Neural crest cell (in vitro differentiated cells): ENCODE measurements at regions not wholly inside any gene's neighbourhood (a gene's known extent, or its start where the extent isn't known, plus 50 kb on each side); places are given as distances from the start of the nearest gene placed in this dataset.

Source experiments
- DNase-seq: peaks from one replicate; pipeline ENCODE4 v3.0.0; 2021; ENCODE audit warnings: low read depth, mixed read lengths, low spot score
- H3K27ac Mint-ChIP-seq: one replicate; pipeline ENCODE4 v1.8.0; 2021; ENCODE audit warnings: mild to moderate bottlenecking, mixed read lengths; ENCODE audit not compliant: unreplicated experiment
- H3K27me3 Mint-ChIP-seq: 2 replicates; pipeline ENCODE4 v1.8.0; 2021; ENCODE audit warnings: low read depth, mild to moderate bottlenecking, mixed read lengths
- H3K36me3 Mint-ChIP-seq: 2 replicates; pipeline ENCODE4 v1.8.0; 2021; ENCODE audit warnings: low read depth, mild to moderate bottlenecking, mixed read lengths
- H3K4me1 Mint-ChIP-seq: 2 replicates; pipeline ENCODE4 v1.8.0; 2021; ENCODE audit warnings: mixed read lengths
- H3K4me3 Mint-ChIP-seq: one replicate; pipeline ENCODE4 v1.8.0; 2021; ENCODE audit warnings: mild to moderate bottlenecking, mixed read lengths
- H3K9me3 Mint-ChIP-seq: 2 replicates; pipeline ENCODE4 v1.8.0; 2021; ENCODE audit warnings: mixed read lengths
- TF ChIP-seq, protein P1 (sequence below): fragments of 200-600 bp; sonication (generic); conservative IDR thresholded peaks from 2 replicates; pipeline ENCODE4 v1.5.0; 2021; ENCODE audit warnings: antibody characterized with exemption, mild to moderate bottlenecking

DNA sequence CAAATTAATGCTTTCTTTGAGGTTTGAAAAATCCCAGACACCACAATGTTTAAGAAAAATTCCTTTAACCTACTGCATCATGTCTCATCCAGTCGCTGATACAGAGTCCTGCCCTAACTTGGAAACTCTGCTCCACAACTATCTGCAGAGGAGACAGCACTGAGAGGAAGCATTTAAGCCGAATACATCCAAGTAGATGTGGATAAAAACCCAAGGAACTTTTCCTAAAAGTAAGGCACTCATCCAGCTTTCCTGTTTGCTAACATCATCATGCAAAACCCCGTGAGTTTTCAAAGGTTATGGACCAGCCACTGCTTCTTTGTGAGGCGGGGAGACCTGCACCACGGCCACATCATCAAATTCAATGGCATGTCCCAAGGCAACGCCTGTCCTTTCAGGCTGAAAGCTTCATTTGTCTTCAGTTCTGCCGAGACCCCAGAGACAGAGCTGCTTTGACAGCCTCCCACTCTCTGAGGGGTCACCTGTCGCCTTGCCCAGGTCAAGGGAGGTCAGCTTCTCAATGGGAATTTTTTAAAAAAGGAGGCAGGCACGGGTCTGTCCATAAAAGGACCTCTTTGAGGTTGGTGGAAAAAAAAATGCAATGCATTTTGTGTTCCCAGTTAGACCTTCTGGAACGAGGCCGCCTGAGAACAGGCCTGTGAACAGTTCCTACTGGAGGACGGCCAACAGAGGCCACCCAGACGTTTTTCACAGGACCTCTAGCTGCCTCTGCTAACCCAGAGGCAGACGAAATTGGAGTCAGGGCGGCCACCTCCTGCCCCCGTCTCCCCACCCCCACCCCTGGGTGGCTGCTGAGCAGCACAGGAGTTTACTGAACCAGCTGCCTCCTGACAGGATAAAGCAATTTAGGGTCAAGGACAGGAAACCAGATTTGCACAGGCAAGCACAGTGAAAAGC, 142.5 kb upstream of the HDDC2 start:
- DNase-seq, result peak; percentile 52
- H3K4me3 Mint-ChIP-seq, result peak overlapping the region; percentile 33
- H3K9me3 Mint-ChIP-seq, result no peaks in the 10 kb centered on the region
- TF ChIP-seq, protein P1, sequence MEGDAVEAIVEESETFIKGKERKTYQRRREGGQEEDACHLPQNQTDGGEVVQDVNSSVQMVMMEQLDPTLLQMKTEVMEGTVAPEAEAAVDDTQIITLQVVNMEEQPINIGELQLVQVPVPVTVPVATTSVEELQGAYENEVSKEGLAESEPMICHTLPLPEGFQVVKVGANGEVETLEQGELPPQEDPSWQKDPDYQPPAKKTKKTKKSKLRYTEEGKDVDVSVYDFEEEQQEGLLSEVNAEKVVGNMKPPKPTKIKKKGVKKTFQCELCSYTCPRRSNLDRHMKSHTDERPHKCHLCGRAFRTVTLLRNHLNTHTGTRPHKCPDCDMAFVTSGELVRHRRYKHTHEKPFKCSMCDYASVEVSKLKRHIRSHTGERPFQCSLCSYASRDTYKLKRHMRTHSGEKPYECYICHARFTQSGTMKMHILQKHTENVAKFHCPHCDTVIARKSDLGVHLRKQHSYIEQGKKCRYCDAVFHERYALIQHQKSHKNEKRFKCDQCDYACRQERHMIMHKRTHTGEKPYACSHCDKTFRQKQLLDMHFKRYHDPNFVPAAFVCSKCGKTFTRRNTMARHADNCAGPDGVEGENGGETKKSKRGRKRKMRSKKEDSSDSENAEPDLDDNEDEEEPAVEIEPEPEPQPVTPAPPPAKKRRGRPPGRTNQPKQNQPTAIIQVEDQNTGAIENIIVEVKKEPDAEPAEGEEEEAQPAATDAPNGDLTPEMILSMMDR, result no peak
- H3K27ac Mint-ChIP-seq, result peak overlapping the region; percentile 60
- no peaks in the 10 kb centered on the region for H3K36me3 Mint-ChIP-seq
- peaks cover 26% of the 10 kb centered on the region for H3K27me3 Mint-ChIP-seq
- H3K4me1 Mint-ChIP-seq, result peaks cover 44% of the 10 kb centered on the region

DNA sequence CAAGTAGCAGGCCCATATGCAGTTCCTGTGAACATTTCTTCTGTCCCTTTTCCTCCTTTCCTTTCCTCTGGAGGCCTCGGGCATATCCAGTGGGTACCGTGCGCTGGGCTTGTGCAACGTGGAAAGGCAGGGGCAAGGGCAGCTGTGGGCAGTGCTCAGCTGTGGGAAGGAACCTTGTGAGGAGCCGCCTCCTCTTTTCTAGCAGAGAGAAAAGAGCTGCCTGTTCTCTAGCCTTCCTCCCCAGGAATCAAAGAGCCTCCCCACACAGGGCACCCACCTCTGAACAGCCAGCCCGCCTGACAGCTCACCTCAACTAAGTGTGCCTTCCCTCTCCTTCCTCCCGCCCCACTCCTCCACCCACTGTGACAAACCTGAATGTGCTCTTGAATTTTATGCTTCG, 143.3 kb upstream of the HDDC2 start:
- peak; percentile 13 for DNase-seq
- peaks cover 44% of the 10 kb centered on the region for H3K4me1 Mint-ChIP-seq
- H3K36me3 Mint-ChIP-seq, result peaks cover 5% of the 10 kb centered on the region
- TF ChIP-seq, protein P1, result no peak
- peak overlapping the region; percentile 68 for H3K27ac Mint-ChIP-seq
- H3K27me3 Mint-ChIP-seq, result peaks cover 33% of the 10 kb centered on the region
- H3K4me3 Mint-ChIP-seq, result peak overlapping the region; percentile 33
- H3K9me3 Mint-ChIP-seq, result peaks cover 5% of the 10 kb centered on the region

DNA sequence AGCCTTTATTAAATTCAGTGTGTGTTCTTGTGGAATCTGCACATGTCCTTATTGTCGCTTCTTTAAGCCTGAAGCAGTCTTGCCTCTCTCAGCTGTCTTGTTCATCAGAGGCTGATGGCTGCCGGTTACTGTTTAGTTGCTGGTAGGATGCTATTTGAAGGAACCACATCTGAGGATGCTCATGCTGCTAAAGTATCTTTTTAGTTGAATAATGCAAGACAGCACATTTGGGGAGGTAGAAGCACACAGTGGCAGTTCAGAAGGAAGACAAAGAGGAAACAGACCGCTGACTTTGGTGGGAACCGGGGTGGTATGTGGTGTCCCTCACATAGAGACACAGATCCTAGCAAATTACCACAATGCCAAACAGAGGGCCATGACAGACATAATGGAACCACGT, 144.2 kb upstream of the HDDC2 start:
- no peak for DNase-seq
- TF ChIP-seq, protein P1, result no peak
- Mint-ChIP-seq H3K4me3 (no peak overlapping the region), H3K9me3 (peaks cover 5% of the 10 kb centered on the region), H3K36me3 (peaks cover 5% of the 10 kb centered on the region), H3K27ac (no peak overlapping the region), H3K27me3 (peaks cover 35% of the 10 kb centered on the region), H3K4me1 (peaks cover 44% of the 10 kb centered on the region)

DNA sequence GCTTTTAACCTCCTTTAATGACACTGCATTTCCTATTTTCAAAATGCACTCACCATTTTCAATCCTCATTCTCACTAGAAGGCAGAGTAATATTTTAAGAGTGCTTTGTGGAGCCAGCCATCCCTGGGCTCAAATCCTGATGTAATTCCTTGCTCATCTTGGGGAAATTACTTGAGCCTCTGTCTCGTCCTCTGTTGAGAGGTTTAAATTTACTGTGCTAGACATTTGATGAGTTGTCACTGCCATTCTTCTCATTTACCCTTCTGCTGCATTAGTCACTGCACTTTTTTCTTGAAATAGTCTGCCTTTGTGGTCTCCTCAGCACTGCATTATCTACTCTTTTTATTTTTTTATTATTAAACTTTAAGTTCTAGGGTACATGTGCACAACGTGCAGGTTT, 150.0 kb upstream of the HDDC2 start:
- peaks cover 7% of the 10 kb centered on the region for H3K9me3 Mint-ChIP-seq
- DNase-seq, result no peak
- peaks cover 12% of the 10 kb centered on the region for H3K36me3 Mint-ChIP-seq
- H3K4me3 Mint-ChIP-seq, result no peak overlapping the region
- no peak overlapping the region for H3K27ac Mint-ChIP-seq
- H3K4me1 Mint-ChIP-seq, result peaks cover 1% of the 10 kb centered on the region
- H3K27me3 Mint-ChIP-seq, result peaks cover 13% of the 10 kb centered on the region
- TF ChIP-seq, protein P1, result no peak

DNA sequence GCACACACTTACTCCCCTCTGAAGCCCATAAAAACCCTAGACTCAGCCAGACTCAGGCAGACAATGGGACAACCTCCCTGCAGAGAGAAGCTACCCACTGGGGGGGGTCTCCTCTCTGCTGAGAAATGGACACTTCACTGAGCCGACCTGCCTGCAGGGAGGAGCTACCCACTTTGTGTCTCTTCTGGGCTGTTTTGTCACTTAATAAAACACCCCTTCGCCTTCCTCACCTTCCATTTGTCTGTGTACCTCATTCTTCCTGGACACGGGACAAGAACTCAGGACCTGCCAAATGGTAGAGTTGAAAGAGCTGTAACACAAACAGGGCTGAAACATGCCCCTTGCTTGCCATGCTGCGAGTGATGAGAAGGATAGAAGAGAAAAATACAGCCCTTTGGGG, 151.7 kb upstream of the HDDC2 start:
- H3K36me3 Mint-ChIP-seq, result peaks cover 23% of the 10 kb centered on the region
- no peak overlapping the region for H3K4me3 Mint-ChIP-seq
- H3K4me1 Mint-ChIP-seq, result no peaks in the 10 kb centered on the region
- DNase-seq, result no peak
- no peak overlapping the region for H3K27ac Mint-ChIP-seq
- TF ChIP-seq, protein P1, result no peak
- H3K9me3 Mint-ChIP-seq, result peaks cover 13% of the 10 kb centered on the region
- H3K27me3 Mint-ChIP-seq, result peaks cover 9% of the 10 kb centered on the region
